ES-I3 (cell line): ENCODE measurements at regions not wholly inside any gene's neighbourhood (a gene's known extent, or its start where the extent isn't known, plus 50 kb on each side); places are given as distances from the start of the nearest gene placed in this dataset.
"Not testable (repeated sequence)": the region's sequence is repeated elsewhere in the genome, so short reads cannot be mapped to it uniquely, and the experiment has no call there.

ENCODE experiments used
- H3K36me3 ChIP-seq: 2 replicates; pipeline ENCODE4 v1.6.1; 2013; ENCODE audit warnings: mild to moderate bottlenecking, low read length, control low read depth, moderate library complexity; ENCODE audit not compliant: insufficient read depth
- H3K4me1 ChIP-seq: 2 replicates; pipeline ENCODE4 v1.6.1; 2013; ENCODE audit warnings: mild to moderate bottlenecking, control low read depth, low read length; ENCODE audit not compliant: insufficient read depth
- H3K9ac ChIP-seq: 2 replicates; pipeline ENCODE4 v1.6.1; 2013; ENCODE audit warnings: low read depth, mild to moderate bottlenecking, low read length, moderate library complexity
- H3K9me3 ChIP-seq: 2 replicates; pipeline ENCODE4 v1.6.1; 2013; ENCODE audit warnings: mild to moderate bottlenecking, low read length, moderate library complexity; ENCODE audit not compliant: control insufficient read depth, insufficient read depth

GRCh38 chr6:105705608-105706007 is 302.7 kb upstream of the PREP start:
- Histone ChIP-seq H3K9me3 (no peaks in the 10 kb centered on the region; the same call in 1 of the 2 replicates), H3K4me1 (no peaks in the 10 kb centered on the region), H3K36me3 (no peaks in the 10 kb centered on the region), H3K9ac (no peak overlapping the region)

- H3K9me3 ChIP-seq = no peaks in the 10 kb centered on the region
- H3K9ac ChIP-seq = no peak overlapping the region
- H3K4me1 ChIP-seq = peaks cover 21% of the 10 kb centered on the region
- no peaks in the 10 kb centered on the region for H3K36me3 ChIP-seq
Observed at GRCh38 chr6:105695461-105695860, 292.6 kb upstream of the PREP start.

GRCh38 chr6:105692613-105693215 is 289.8 kb upstream of the PREP start:
- H3K4me1 ChIP-seq = peaks cover 14% of the 10 kb centered on the region; the same call in 1 of the 2 replicates
- H3K9me3 ChIP-seq = peaks cover 8% of the 10 kb centered on the region
- no peaks in the 10 kb centered on the region for H3K36me3 ChIP-seq
- no peak overlapping the region for H3K9ac ChIP-seq

GRCh38 chr6:105691971-105692370 is 289.1 kb upstream of the PREP start:
- H3K9me3 ChIP-seq = peaks cover 15% of the 10 kb centered on the region
- H3K4me1 ChIP-seq = peaks cover 6% of the 10 kb centered on the region; the same call in 1 of the 2 replicates
- H3K9ac ChIP-seq = no peak overlapping the region
- H3K36me3 ChIP-seq = no peaks in the 10 kb centered on the region

- H3K9me3 ChIP-seq = peaks cover 21% of the 10 kb centered on the region
- no peaks in the 10 kb centered on the region for H3K4me1 ChIP-seq
- H3K9ac ChIP-seq = no peak overlapping the region
- H3K36me3 ChIP-seq = no peaks in the 10 kb centered on the region
Observed at GRCh38 chr6:105691081-105691480, 288.2 kb upstream of the PREP start.

GRCh38 chr6:105688573-105688972 is 285.7 kb upstream of the PREP start:
- Histone ChIP-seq H3K9me3 (peaks cover 21% of the 10 kb centered on the region), H3K4me1 (no peaks in the 10 kb centered on the region), H3K9ac (no peak overlapping the region), H3K36me3 (no peaks in the 10 kb centered on the region)

GRCh38 chr6:105686793-105687192 is 283.9 kb upstream of the PREP start:
- H3K4me1 ChIP-seq, H3K9ac ChIP-seq, H3K36me3 ChIP-seq: not testable (repeated sequence)
- H3K9me3 ChIP-seq = peaks cover 21% of the 10 kb centered on the region

GRCh38 chr6:105681061-105681460 is 278.2 kb upstream of the PREP start:
- peaks cover 3% of the 10 kb centered on the region; the same call in 1 of the 2 replicates for H3K4me1 ChIP-seq
- no peak overlapping the region for H3K9ac ChIP-seq
- H3K36me3 ChIP-seq = no peaks in the 10 kb centered on the region
- H3K9me3 ChIP-seq = no peaks in the 10 kb centered on the region

GRCh38 chr6:105680131-105680530 is 277.2 kb upstream of the PREP start:
- Histone ChIP-seq H3K9ac (no peak overlapping the region), H3K9me3 (no peaks in the 10 kb centered on the region), H3K4me1 (peaks cover 9% of the 10 kb centered on the region; the same call in 1 of the 2 replicates), H3K36me3 (no peaks in the 10 kb centered on the region)

GRCh38 chr6:105678516-105678915 is 275.6 kb upstream of the PREP start:
- no peak overlapping the region for H3K9ac ChIP-seq
- H3K36me3 ChIP-seq = no peaks in the 10 kb centered on the region
- no peaks in the 10 kb centered on the region for H3K9me3 ChIP-seq
- peaks cover 9% of the 10 kb centered on the region; the same call in 1 of the 2 replicates for H3K4me1 ChIP-seq

- Histone ChIP-seq H3K9ac (no peak overlapping the region), H3K4me1 (peaks cover 9% of the 10 kb centered on the region; the same call in 1 of the 2 replicates), H3K36me3 (no peaks in the 10 kb centered on the region), H3K9me3 (no peaks in the 10 kb centered on the region)
Observed at GRCh38 chr6:105677671-105678475, 275.0 kb upstream of the PREP start.

GRCh38 chr6:105676857-105677256 is 274.0 kb upstream of the PREP start:
- peaks cover 9% of the 10 kb centered on the region; the same call in 1 of the 2 replicates for H3K4me1 ChIP-seq

GRCh38 chr6:105675715-105676397 is 273.0 kb upstream of the PREP start:
- H3K9ac ChIP-seq = no peak overlapping the region
- no peaks in the 10 kb centered on the region for H3K36me3 ChIP-seq
- H3K4me1 ChIP-seq = peaks cover 9% of the 10 kb centered on the region; the same call in 1 of the 2 replicates

More at GRCh38 chr6:105676857-105677256, 274.0 kb upstream of the PREP start:
- H3K36me3 ChIP-seq = no peaks in the 10 kb centered on the region
- no peak overlapping the region for H3K9ac ChIP-seq
- no peaks in the 10 kb centered on the region for H3K9me3 ChIP-seq

GRCh38 chr6:105672856-105673538 is 270.1 kb upstream of the PREP start:
- not testable (repeated sequence) for H3K9ac ChIP-seq, H3K9me3 ChIP-seq, H3K36me3 ChIP-seq
- peaks cover 15% of the 10 kb centered on the region; the same call in 1 of the 2 replicates for H3K4me1 ChIP-seq

More at GRCh38 chr6:105675715-105676397, 273.0 kb upstream of the PREP start:
- peaks cover 1% of the 10 kb centered on the region; the same call in 1 of the 2 replicates for H3K9me3 ChIP-seq
